HUES48 (cell line): ENCODE measurements at regions not wholly inside any gene's neighbourhood (a gene's known extent, or its start where the extent isn't known, plus 50 kb on each side); places are given as distances from the start of the nearest gene placed in this dataset.

ENCODE experiments used
- H3K27ac ChIP-seq: one replicate; pipeline ENCODE4 v1.7.0; 2013; ENCODE audit warnings: low read depth, low read length, inconsistent platforms
- H3K27me3 ChIP-seq: 2 replicates; pipeline ENCODE4 v1.6.1; 2013; ENCODE audit warnings: mild to moderate bottlenecking, low read length; ENCODE audit not compliant: control insufficient read depth, insufficient read depth
- H3K36me3 ChIP-seq: 2 replicates; pipeline ENCODE4 v1.6.1; 2013; ENCODE audit warnings: low read length; ENCODE audit not compliant: control insufficient read depth, insufficient read depth
- H3K4me1 ChIP-seq: 2 replicates; pipeline ENCODE4 v1.6.1; 2013; ENCODE audit warnings: mild to moderate bottlenecking, low read length; ENCODE audit not compliant: control insufficient read depth, insufficient read depth
- H3K4me3 ChIP-seq: 2 replicates; pipeline ENCODE4 v1.5.1; 2013; ENCODE audit warnings: mild to moderate bottlenecking, low read depth, low read length
- H3K9ac ChIP-seq: 2 replicates; pipeline ENCODE4 v1.6.1; 2013; ENCODE audit warnings: mild to moderate bottlenecking, low read depth, low read length, moderate library complexity
- H3K9me3 ChIP-seq: 2 replicates; pipeline ENCODE4 v1.6.1; 2013; ENCODE audit warnings: low read length; ENCODE audit not compliant: control insufficient read depth, insufficient read depth

- Histone ChIP-seq H3K27me3 (no peaks in the 10 kb centered on the region), H3K4me1 (no peaks in the 10 kb centered on the region), H3K27ac (no peak overlapping the region), H3K9me3 (no peaks in the 10 kb centered on the region), H3K4me3 (no peak overlapping the region), H3K9ac (no peak overlapping the region), H3K36me3 (no peaks in the 10 kb centered on the region)
Measured at GRCh38 chr2:37537316-37537715, 134.1 kb downstream of the CDC42EP3 start.

GRCh38 chr2:37541516-37541915, 129.9 kb downstream of the CDC42EP3 start:
- Histone ChIP-seq H3K27ac (no peak overlapping the region), H3K9me3 (no peaks in the 10 kb centered on the region), H3K4me3 (no peak overlapping the region), H3K9ac (no peak overlapping the region), H3K4me1 (no peaks in the 10 kb centered on the region; the same call in 1 of the 2 replicates), H3K27me3 (no peaks in the 10 kb centered on the region), H3K36me3 (no peaks in the 10 kb centered on the region)

- Histone ChIP-seq H3K27ac (no peak overlapping the region), H3K9ac (no peak overlapping the region), H3K4me3 (no peak overlapping the region), H3K4me1 (no peaks in the 10 kb centered on the region; the same call in 1 of the 2 replicates), H3K9me3 (no peaks in the 10 kb centered on the region), H3K27me3 (no peaks in the 10 kb centered on the region), H3K36me3 (no peaks in the 10 kb centered on the region)
Measured at GRCh38 chr2:37543999-37544557, 127.4 kb downstream of the CDC42EP3 start.

GRCh38 chr2:37544591-37545031, 126.8 kb downstream of the CDC42EP3 start:
- H3K36me3 ChIP-seq = no peaks in the 10 kb centered on the region
- no peak overlapping the region for H3K4me3 ChIP-seq
- no peaks in the 10 kb centered on the region; the same call in 1 of the 2 replicates for H3K4me1 ChIP-seq
- no peak overlapping the region for H3K27ac ChIP-seq
- H3K27me3 ChIP-seq = no peaks in the 10 kb centered on the region
- H3K9ac ChIP-seq = no peak overlapping the region
- no peaks in the 10 kb centered on the region for H3K9me3 ChIP-seq

- H3K27me3 ChIP-seq = no peaks in the 10 kb centered on the region
- H3K27ac ChIP-seq = no peak overlapping the region
- no peaks in the 10 kb centered on the region for H3K9me3 ChIP-seq
- H3K4me3 ChIP-seq = no peak overlapping the region
- H3K9ac ChIP-seq = no peak overlapping the region
- H3K4me1 ChIP-seq = no peaks in the 10 kb centered on the region
- no peaks in the 10 kb centered on the region for H3K36me3 ChIP-seq
Measured at GRCh38 chr2:37549598-37549997, 121.8 kb downstream of the CDC42EP3 start.

GRCh38 chr2:37550190-37550589, 121.3 kb downstream of the CDC42EP3 start:
- H3K9ac ChIP-seq = no peak overlapping the region
- no peaks in the 10 kb centered on the region for H3K36me3 ChIP-seq
- H3K9me3 ChIP-seq = no peaks in the 10 kb centered on the region
- H3K27ac ChIP-seq = no peak overlapping the region
- no peaks in the 10 kb centered on the region for H3K27me3 ChIP-seq
- H3K4me3 ChIP-seq = no peak overlapping the region
- H3K4me1 ChIP-seq = no peaks in the 10 kb centered on the region

DNA sequence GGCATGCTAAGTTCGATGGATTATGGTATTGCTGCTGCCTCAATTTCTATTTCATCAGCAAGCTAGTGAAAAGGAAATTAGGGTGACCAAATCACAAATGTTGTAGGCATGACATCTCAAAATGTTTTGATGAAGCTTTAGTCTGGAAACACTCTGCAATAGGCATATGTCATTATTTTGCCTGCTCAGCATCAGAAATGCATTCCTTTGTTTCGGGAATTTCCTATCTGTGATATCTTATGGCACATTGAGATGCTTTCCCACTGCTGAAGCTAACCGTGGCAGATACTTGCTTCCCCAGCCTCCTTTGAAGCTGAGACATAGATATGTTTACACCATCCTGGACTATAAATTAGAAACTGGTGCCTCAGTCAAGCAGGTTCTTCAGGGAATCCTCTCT, 119.7 kb downstream of the CDC42EP3 start:
- Histone ChIP-seq H3K4me3 (no peak overlapping the region), H3K4me1 (no peaks in the 10 kb centered on the region), H3K9me3 (no peaks in the 10 kb centered on the region), H3K27ac (no peak overlapping the region), H3K9ac (no peak overlapping the region), H3K36me3 (no peaks in the 10 kb centered on the region), H3K27me3 (no peaks in the 10 kb centered on the region)

- Histone ChIP-seq H3K27ac (no peak overlapping the region), H3K27me3 (no peaks in the 10 kb centered on the region), H3K9me3 (no peaks in the 10 kb centered on the region), H3K9ac (no peak overlapping the region), H3K4me3 (no peak overlapping the region), H3K4me1 (no peaks in the 10 kb centered on the region), H3K36me3 (no peaks in the 10 kb centered on the region)
Measured at GRCh38 chr2:37552339-37552738, 119.1 kb downstream of the CDC42EP3 start.

GRCh38 chr2:37553411-37554154, 117.9 kb downstream of the CDC42EP3 start:
- H3K4me1 ChIP-seq = no peaks in the 10 kb centered on the region

DNA sequence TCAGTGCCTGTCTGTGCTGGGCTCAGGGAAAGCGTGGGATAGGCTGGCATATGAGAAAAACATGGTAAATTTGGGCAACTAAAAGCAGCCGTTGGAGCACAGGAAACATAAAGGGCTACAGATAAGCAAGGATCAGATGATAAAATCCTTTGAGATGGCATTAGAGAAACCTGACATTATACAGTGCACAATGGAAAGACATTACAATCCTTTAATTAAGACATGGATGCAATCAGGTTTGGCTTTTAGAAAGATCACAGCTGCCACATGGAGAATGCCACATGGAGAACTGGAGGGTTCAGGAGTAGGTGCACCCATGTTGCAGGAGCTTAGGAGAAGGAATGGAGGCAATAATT, 117.3 kb downstream of the CDC42EP3 start:
- Histone ChIP-seq H3K9ac (no peak overlapping the region), H3K36me3 (no peaks in the 10 kb centered on the region), H3K4me1 (no peaks in the 10 kb centered on the region), H3K27me3 (no peaks in the 10 kb centered on the region), H3K4me3 (no peak overlapping the region), H3K9me3 (no peaks in the 10 kb centered on the region), H3K27ac (no peak overlapping the region)

More at GRCh38 chr2:37553411-37554154, 117.9 kb downstream of the CDC42EP3 start:
- H3K9ac ChIP-seq = no peak overlapping the region
- no peaks in the 10 kb centered on the region for H3K27me3 ChIP-seq
- H3K27ac ChIP-seq = no peak overlapping the region
- no peaks in the 10 kb centered on the region for H3K9me3 ChIP-seq
- H3K36me3 ChIP-seq = no peaks in the 10 kb centered on the region
- no peak overlapping the region for H3K4me3 ChIP-seq

GRCh38 chr2:37554687-37555086, 116.8 kb downstream of the CDC42EP3 start:
- Histone ChIP-seq H3K9ac (no peak overlapping the region), H3K9me3 (no peaks in the 10 kb centered on the region), H3K27ac (no peak overlapping the region), H3K27me3 (no peaks in the 10 kb centered on the region), H3K36me3 (no peaks in the 10 kb centered on the region), H3K4me3 (no peak overlapping the region), H3K4me1 (no peaks in the 10 kb centered on the region)
